Neural progenitor cell (in vitro differentiated cells): ENCODE measurements at regions not wholly inside any gene's neighbourhood (a gene's known extent, or its start where the extent isn't known, plus 50 kb on each side); places are given as distances from the start of the nearest gene placed in this dataset.
A peak's percentile ranks its signal among the peaks of the same experiment; 100 is the strongest.

Experiments
- DNase-seq: peaks from one replicate; pipeline ENCODE4 v3.0.0-alpha.2; 2016; ENCODE audit warnings: low spot score
- H2AFZ ChIP-seq: fragments of 200-600 bp; sonication (generic); replicated peaks from 2 replicates; pipeline ENCODE4 v1.6.1; 2016; ENCODE audit warnings: antibody characterized with exemption
- H3F3A ChIP-seq: fragments of 200-600 bp; sonication (generic); 2 replicates; pipeline ENCODE4 v1.6.1; 2016; ENCODE audit warnings: antibody characterized with exemption, low read depth
- H3K27ac ChIP-seq: fragments of 200-600 bp; sonication (generic); 2 replicates; pipeline ENCODE4 v1.5.1; 2016; ENCODE audit warnings: mild to moderate bottlenecking
- H3K27me3 ChIP-seq: fragments of 200-600 bp; sonication (generic); 2 replicates; pipeline ENCODE4 v1.6.1; 2016; ENCODE audit warnings: mild to moderate bottlenecking, moderate library complexity
- H3K36me3 ChIP-seq: fragments of 200-600 bp; sonication (generic); 2 replicates; pipeline ENCODE4 v1.5.1; 2016
- H3K4me1 ChIP-seq: fragments of 200-600 bp; sonication (generic); 2 replicates; pipeline ENCODE4 v1.6.1; 2016; ENCODE audit warnings: mixed run types
- H3K4me2 ChIP-seq: fragments of 200-600 bp; sonication (generic); 2 replicates; pipeline ENCODE4 v1.6.1; 2016
- H3K4me3 ChIP-seq: fragments of 200-600 bp; sonication (generic); 2 replicates; pipeline ENCODE4 v1.5.1; 2016
- H3K79me2 ChIP-seq: fragments of 200-600 bp; sonication (generic); 2 replicates; pipeline ENCODE4 v1.6.1; 2016; ENCODE audit warnings: low read depth
- H3K9ac ChIP-seq: fragments of 200-600 bp; sonication (generic); 2 replicates; pipeline ENCODE4 v1.6.1; 2016
- H3K9me3 ChIP-seq: fragments of 200-600 bp; sonication (generic); 2 replicates; pipeline ENCODE4 v1.5.1; 2016; ENCODE audit warnings: low read depth
- H4K20me1 ChIP-seq: fragments of 200-600 bp; sonication (generic); 2 replicates; pipeline ENCODE4 v1.6.1; 2016; ENCODE audit warnings: low read depth
- H3K27ac Mint-ChIP-seq: 3 replicates; pipeline ENCODE4 v1.8.0; 2021; ENCODE audit warnings: mixed read lengths
- H3K27me3 Mint-ChIP-seq: 2 replicates; pipeline ENCODE4 v1.8.0; 2022; ENCODE audit warnings: low read depth, mild to moderate bottlenecking, inconsistent platforms, moderate library complexity, mixed read lengths; ENCODE audit not compliant: insufficient read depth
- H3K36me3 Mint-ChIP-seq: 3 replicates; pipeline ENCODE4 v1.8.0; 2021; ENCODE audit warnings: mixed read lengths
- H3K4me1 Mint-ChIP-seq: 3 replicates; pipeline ENCODE4 v1.8.0; 2021; ENCODE audit warnings: mixed read lengths
- H3K4me3 Mint-ChIP-seq: 3 replicates; pipeline ENCODE4 v1.8.0; 2021; ENCODE audit warnings: mild to moderate bottlenecking, moderate library complexity, mixed read lengths
- H3K9me3 Mint-ChIP-seq: 3 replicates; pipeline ENCODE4 v1.8.0; 2020; ENCODE audit warnings: mixed read lengths
- EZH2 ChIP-seq: fragments of 200-600 bp; sonication (generic); IDR thresholded peaks from 2 replicates; pipeline ENCODE4 v1.6.1; 2017; ENCODE audit warnings: antibody characterized with exemption, mild to moderate bottlenecking, moderate library complexity
- EZH2phosphoT487 ChIP-seq: fragments of 200-600 bp; sonication (generic); IDR thresholded peaks from 2 replicates; pipeline ENCODE4 v1.6.1; 2017; ENCODE audit warnings: antibody characterized with exemption
- TF ChIP-seq, protein P1 (sequence below): fragments of 200-600 bp; sonication (generic); IDR thresholded peaks from 2 replicates; pipeline ENCODE4 v1.5.1; 2017; ENCODE audit warnings: antibody characterized with exemption, mild to moderate bottlenecking

DNA sequence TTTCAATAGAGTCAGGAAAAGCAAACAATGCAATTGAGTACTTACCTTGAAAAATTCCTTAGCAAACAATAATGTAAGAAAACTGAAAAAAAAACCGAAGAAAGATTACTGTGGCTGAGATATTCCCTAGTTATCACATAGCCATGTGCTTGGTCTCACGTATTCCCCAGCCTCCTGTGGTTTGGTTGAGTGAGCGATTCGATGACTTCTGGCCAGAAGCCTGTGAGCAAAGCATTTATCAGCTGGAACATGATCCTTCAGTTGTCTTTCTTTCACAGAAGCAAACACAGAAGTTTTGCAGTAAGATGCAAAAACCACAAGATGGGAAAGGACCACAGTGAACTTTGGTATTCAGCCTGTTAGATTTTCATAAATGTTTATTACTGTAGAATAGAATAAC lies 1754.3 kb upstream of the AGA start:
- Histone ChIP-seq H3K9me3 (no peaks in the 10 kb centered on the region), H3K9ac (no peak overlapping the region), H4K20me1 (no peaks in the 10 kb centered on the region), H3K4me3 (no peak overlapping the region), H2AFZ (no peak overlapping the region), H3K4me1 (no peaks in the 10 kb centered on the region), H3F3A (no peaks in the 10 kb centered on the region), H3K36me3 (no peaks in the 10 kb centered on the region), H3K79me2 (no peaks in the 10 kb centered on the region), H3K4me2 (no peak overlapping the region), H3K27ac (no peak overlapping the region), H3K27me3 (no peaks in the 10 kb centered on the region)
- DNase-seq: peak; percentile 18
- H3K4me1 Mint-ChIP-seq: no peaks in the 10 kb centered on the region
- no peaks in the 10 kb centered on the region for H3K9me3 Mint-ChIP-seq
- H3K4me3 Mint-ChIP-seq: no peak overlapping the region
- no peak overlapping the region for H3K27ac Mint-ChIP-seq
- TF ChIP-seq EZH2phosphoT487: no peak
- TF ChIP-seq, protein P1, sequence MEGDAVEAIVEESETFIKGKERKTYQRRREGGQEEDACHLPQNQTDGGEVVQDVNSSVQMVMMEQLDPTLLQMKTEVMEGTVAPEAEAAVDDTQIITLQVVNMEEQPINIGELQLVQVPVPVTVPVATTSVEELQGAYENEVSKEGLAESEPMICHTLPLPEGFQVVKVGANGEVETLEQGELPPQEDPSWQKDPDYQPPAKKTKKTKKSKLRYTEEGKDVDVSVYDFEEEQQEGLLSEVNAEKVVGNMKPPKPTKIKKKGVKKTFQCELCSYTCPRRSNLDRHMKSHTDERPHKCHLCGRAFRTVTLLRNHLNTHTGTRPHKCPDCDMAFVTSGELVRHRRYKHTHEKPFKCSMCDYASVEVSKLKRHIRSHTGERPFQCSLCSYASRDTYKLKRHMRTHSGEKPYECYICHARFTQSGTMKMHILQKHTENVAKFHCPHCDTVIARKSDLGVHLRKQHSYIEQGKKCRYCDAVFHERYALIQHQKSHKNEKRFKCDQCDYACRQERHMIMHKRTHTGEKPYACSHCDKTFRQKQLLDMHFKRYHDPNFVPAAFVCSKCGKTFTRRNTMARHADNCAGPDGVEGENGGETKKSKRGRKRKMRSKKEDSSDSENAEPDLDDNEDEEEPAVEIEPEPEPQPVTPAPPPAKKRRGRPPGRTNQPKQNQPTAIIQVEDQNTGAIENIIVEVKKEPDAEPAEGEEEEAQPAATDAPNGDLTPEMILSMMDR: no peak
- TF ChIP-seq EZH2: no peak
- H3K36me3 Mint-ChIP-seq: no peaks in the 10 kb centered on the region
- H3K27me3 Mint-ChIP-seq: no peaks in the 10 kb centered on the region

DNA sequence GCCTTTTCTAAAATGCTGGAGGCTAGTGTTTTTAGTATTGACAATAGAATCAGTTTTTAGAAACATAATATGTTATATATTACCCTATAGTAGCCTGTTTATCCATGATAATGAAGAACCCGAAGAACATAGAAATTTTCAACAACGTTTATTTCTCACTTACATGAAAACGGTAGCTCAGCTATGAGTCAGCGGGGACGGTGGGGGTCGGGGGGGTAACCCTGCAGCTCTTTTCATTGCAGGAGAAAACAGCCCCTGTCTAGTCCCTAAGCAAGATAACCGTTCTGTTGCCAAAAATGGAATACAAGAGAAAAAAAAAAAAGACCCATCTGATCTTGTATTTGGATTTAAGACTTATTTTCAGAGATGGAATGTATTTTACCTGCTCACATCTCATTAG lies 1758.4 kb upstream of the AGA start:
- H3K79me2 ChIP-seq: no peaks in the 10 kb centered on the region
- Mint-ChIP-seq H3K36me3 (no peaks in the 10 kb centered on the region), H3K27ac (no peak overlapping the region), H3K4me3 (no peak overlapping the region), H3K4me1 (no peaks in the 10 kb centered on the region), H3K9me3 (no peaks in the 10 kb centered on the region), H3K27me3 (no peaks in the 10 kb centered on the region)
- no peak overlapping the region for H3K27ac ChIP-seq
- H4K20me1 ChIP-seq: no peaks in the 10 kb centered on the region
- H2AFZ ChIP-seq: no peak overlapping the region
- H3F3A ChIP-seq: no peaks in the 10 kb centered on the region
- DNase-seq: no peak
- H3K4me1 ChIP-seq: no peaks in the 10 kb centered on the region
- TF ChIP-seq EZH2phosphoT487 (no peak), EZH2 (no peak)
- TF ChIP-seq, protein P1: no peak
- no peak overlapping the region for H3K4me2 ChIP-seq
- no peaks in the 10 kb centered on the region for H3K36me3 ChIP-seq
- H3K27me3 ChIP-seq: no peaks in the 10 kb centered on the region
- H3K4me3 ChIP-seq: no peak overlapping the region
- no peak overlapping the region for H3K9ac ChIP-seq
- H3K9me3 ChIP-seq: no peaks in the 10 kb centered on the region

DNA sequence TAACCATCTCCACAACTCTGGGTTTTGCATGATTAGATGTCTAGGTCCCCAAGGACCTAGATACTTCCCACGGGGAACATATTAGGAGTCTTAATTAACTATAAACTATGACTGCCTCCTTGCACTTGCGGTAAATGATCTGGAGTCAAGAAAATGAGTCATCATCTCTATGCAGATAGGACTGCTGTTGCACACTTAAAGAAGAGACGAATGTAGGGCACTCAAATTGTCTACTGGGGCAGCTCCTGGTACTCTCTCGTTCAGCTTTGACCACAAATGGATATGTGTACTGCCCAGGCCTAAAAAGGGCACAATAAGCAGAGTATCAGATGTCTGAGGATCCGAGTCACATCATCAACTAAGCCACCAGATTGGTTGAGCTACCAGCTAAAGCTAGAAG lies 1783.4 kb upstream of the AGA start:
- H3K4me2 ChIP-seq: no peak overlapping the region
- Mint-ChIP-seq H3K4me3 (no peak overlapping the region), H3K4me1 (no peaks in the 10 kb centered on the region), H3K27ac (no peak overlapping the region), H3K36me3 (no peaks in the 10 kb centered on the region), H3K9me3 (no peaks in the 10 kb centered on the region), H3K27me3 (no peaks in the 10 kb centered on the region)
- no peak for DNase-seq
- TF ChIP-seq EZH2phosphoT487: no peak
- TF ChIP-seq, protein P1: no peak
- no peak for TF ChIP-seq EZH2
- no peaks in the 10 kb centered on the region for H3K79me2 ChIP-seq
- H3K4me1 ChIP-seq: no peaks in the 10 kb centered on the region
- no peak overlapping the region for H3K4me3 ChIP-seq
- H3K9ac ChIP-seq: no peak overlapping the region
- no peaks in the 10 kb centered on the region for H3K36me3 ChIP-seq
- H2AFZ ChIP-seq: no peak overlapping the region
- H3K27me3 ChIP-seq: no peaks in the 10 kb centered on the region
- no peaks in the 10 kb centered on the region for H3K9me3 ChIP-seq
- no peaks in the 10 kb centered on the region for H3F3A ChIP-seq
- no peak overlapping the region for H3K27ac ChIP-seq
- no peaks in the 10 kb centered on the region for H4K20me1 ChIP-seq

DNA sequence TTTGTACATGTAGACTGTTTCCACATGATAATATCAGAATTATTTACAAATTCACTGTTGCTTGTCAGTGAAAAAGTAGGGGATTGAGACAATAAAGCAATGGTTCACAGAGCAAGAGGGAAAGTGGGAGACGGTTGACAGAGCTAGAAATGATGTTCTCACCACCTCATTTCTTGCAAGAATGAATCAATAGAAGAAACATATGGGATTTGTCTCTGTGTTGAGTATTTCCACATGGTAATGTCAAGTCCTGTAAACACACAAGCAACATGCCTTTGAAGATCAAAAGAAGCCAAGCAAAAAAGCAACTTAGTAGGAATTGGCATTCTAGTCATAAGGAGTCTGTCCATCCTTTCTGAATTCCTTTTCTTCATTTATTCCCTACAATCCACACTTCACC lies 1806.6 kb upstream of the AGA start:
- Histone ChIP-seq H3K4me3 (no peak overlapping the region), H3K79me2 (no peaks in the 10 kb centered on the region), H4K20me1 (no peaks in the 10 kb centered on the region), H3F3A (no peaks in the 10 kb centered on the region), H3K27ac (no peak overlapping the region), H3K9ac (no peak overlapping the region), H3K27me3 (no peaks in the 10 kb centered on the region), H3K4me1 (no peaks in the 10 kb centered on the region), H3K9me3 (no peaks in the 10 kb centered on the region), H3K36me3 (no peaks in the 10 kb centered on the region), H3K4me2 (no peak overlapping the region), H2AFZ (no peak overlapping the region)
- Mint-ChIP-seq H3K4me3 (no peak overlapping the region), H3K36me3 (no peaks in the 10 kb centered on the region), H3K27ac (no peak overlapping the region), H3K27me3 (no peaks in the 10 kb centered on the region), H3K4me1 (no peaks in the 10 kb centered on the region), H3K9me3 (no peaks in the 10 kb centered on the region)
- no peak for TF ChIP-seq EZH2phosphoT487
- TF ChIP-seq, protein P1: no peak
- no peak for TF ChIP-seq EZH2
- no peak for DNase-seq
